Adrenal gland (tissue), 9 donors: ENCODE measurements at regions not wholly inside any gene's neighbourhood (a gene's known extent, or its start where the extent isn't known, plus 50 kb on each side); places are given as distances from the start of the nearest gene placed in this dataset.

ENCODE experiments used
- DNase-seq, 7 donors: peaks; one replicate each; pipeline ENCODE4 v3.0.0-alpha.2; 2019 to 2020
- H3K27ac ChIP-seq, 5 donors: fragments of 200-600 bp; sonication (generic) in 4 of 5; 1 replicate in 3 of 5; 2 replicates in 2 of 5; pipeline versions ENCODE4 v1.5.1 to v1.8.0; 2016 to 2020; ENCODE audit warnings: mild to moderate bottlenecking in 1 of 5
- H3K27me3 ChIP-seq: fragments of 200-600 bp; 2 replicates; pipeline ENCODE4 v1.8.0; 2021
- H3K36me3 ChIP-seq, 2 donors: fragments of 200-600 bp; replicated peaks in 1 of 2; 1 replicate in 1 of 2; 2 replicates in 1 of 2; pipeline versions ENCODE4 v1.5.1 to v1.8.0; 2018 to 2022
- H3K4me1 ChIP-seq, 2 donors: fragments of 200-600 bp; replicated peaks in 1 of 2; 1 replicate in 1 of 2; 2 replicates in 1 of 2; pipeline versions ENCODE4 v1.5.1 to v1.8.0; 2018 to 2021
- H3K4me3 ChIP-seq, 4 donors: fragments of 200-600 bp; sonication (generic) in 3 of 4; one replicate each; pipeline ENCODE4 v1.5.1; 2016 to 2018
- H3K9me3 ChIP-seq, 3 donors: fragments of 200-600 bp; sonication (generic) in 1 of 3; replicated peaks in 1 of 3; 1 replicate in 2 of 3; 2 replicates in 1 of 3; pipeline versions ENCODE4 v1.5.1 to v1.8.0; 2016 to 2021
- POLR2A ChIP-seq, 2 donors: fragments of 450-650 bp; IDR thresholded peaks; one replicate each; pipeline ENCODE4 v1.6.1; 2017; ENCODE audit warnings: antibody characterized with exemption in 2 of 2, mild to moderate bottlenecking in 2 of 2, moderate library complexity in 1 of 2
- WGBS, 4 donors: extraction: QIAGEN DNeasy Blood & Tissue Kit in 2 of 4; methylation state at CpG; one replicate each; pipeline versions ENCODE4 v1.1.5 to v1.1.7; 2013 to 2017; 5-methylcytosine and 5-hydroxymethylcytosine counted together
- intact Hi-C, 2 donors: fragments of 100-400 bp; cut with DNase I; formaldehyde crosslinking; loops; one replicate each; pipeline versions ENCODE4 v1.14.1 to v1.15.0; 2022 to 2023
- TF ChIP-seq, protein P1 (sequence below), 6 experiments: fragments of 450-650 bp in 4 of 6; fragments of 200-600 bp in 2 of 6; sonication (generic) in 1 of 6; IDR thresholded peaks; 1 replicate in 5 of 6; 2 replicates in 1 of 6; pipeline versions ENCODE4 v1.5.1 to v1.8.0; 2016 to 2021; ENCODE audit warnings: antibody characterized with exemption in 6 of 6, mild to moderate bottlenecking in 2 of 6, moderate library complexity in 1 of 6
- donor health status: healthy with polysubstance abuse.
- donor health status: Bipolar disorder and iron deficiency.
- donor health status: DM: yes; HTN: yes; CAD: no.
- donor health status: DM: no; HTN: no; CAD: no.
- donor health status: DM: no; HTN: no; CAD: no.

DNA sequence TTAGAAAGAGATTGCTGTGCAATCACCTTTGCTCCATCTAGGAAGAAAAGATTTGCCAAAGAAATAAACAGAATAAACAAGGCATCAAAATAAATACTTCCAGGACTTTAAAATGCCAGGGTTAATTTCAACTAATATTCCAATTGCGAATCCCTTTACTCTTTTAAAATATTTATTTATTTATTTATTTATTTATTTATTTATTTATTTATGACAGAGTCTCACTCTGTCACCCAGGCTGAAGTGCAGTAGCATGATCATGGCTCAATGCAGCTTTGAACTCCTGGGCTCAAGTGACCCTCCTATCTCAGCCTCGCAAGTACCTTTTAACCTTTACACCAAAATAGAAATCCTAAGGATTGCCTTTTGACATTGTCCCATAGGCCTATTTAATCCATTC is 191.1 kb downstream of the EDN1 start:
- Histone ChIP-seq H3K36me3 (no peaks in the 10 kb centered on the region), H3K27ac (no peak overlapping the region), H3K27me3 (no peaks in the 10 kb centered on the region), H3K4me3 (no peak overlapping the region), H3K4me1 (peaks cover 9 to 31% of the 10 kb centered on the region in 2 donors), H3K9me3 (no peaks in the 10 kb centered on the region)
- TF ChIP-seq, protein P1, sequence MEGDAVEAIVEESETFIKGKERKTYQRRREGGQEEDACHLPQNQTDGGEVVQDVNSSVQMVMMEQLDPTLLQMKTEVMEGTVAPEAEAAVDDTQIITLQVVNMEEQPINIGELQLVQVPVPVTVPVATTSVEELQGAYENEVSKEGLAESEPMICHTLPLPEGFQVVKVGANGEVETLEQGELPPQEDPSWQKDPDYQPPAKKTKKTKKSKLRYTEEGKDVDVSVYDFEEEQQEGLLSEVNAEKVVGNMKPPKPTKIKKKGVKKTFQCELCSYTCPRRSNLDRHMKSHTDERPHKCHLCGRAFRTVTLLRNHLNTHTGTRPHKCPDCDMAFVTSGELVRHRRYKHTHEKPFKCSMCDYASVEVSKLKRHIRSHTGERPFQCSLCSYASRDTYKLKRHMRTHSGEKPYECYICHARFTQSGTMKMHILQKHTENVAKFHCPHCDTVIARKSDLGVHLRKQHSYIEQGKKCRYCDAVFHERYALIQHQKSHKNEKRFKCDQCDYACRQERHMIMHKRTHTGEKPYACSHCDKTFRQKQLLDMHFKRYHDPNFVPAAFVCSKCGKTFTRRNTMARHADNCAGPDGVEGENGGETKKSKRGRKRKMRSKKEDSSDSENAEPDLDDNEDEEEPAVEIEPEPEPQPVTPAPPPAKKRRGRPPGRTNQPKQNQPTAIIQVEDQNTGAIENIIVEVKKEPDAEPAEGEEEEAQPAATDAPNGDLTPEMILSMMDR (IDR thresholded peaks at IDR 0.05) = no peak
- TF ChIP-seq POLR2A (IDR thresholded peaks at IDR 0.05) = no peak
- WGBS, 4 donors = 92 to 97% (median 94%) methylated on average over 2 of the region's 2 CpGs
- intact Hi-C loops = no loop called here
- DNase-seq = no peak

DNA sequence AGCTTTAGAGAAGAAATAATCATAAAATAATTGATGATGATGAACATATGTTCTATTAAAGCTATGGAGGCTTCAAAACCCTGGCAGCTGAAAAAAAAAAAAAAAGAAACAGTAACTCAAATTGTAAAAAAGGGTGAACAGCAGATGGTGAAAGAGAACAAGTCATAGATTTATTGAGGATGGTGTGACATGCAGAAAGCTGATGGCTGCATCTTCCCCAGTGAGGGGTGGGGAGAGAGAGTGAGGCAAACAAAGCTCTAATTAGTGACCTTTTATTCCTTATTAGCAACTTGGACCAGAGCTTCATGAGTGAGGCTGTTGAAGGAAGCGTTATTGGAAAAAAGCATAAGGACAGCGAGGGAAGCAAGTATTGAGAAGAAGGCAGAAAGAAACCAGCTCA is 191.7 kb downstream of the EDN1 start:
- no peak overlapping the region for H3K27ac ChIP-seq
- no peak for DNase-seq
- 95 to 98% (median 97%) methylated on average over 2 of the region's 2 CpGs for WGBS, 4 donors
- H3K27me3 ChIP-seq = no peaks in the 10 kb centered on the region
- intact Hi-C loops = no loop called here
- TF ChIP-seq, protein P1 (IDR thresholded peaks at IDR 0.05) = no peak
- TF ChIP-seq POLR2A (IDR thresholded peaks at IDR 0.05) = no peak
- peaks cover 9 to 26% of the 10 kb centered on the region in 2 donors for H3K4me1 ChIP-seq
- no peak overlapping the region for H3K4me3 ChIP-seq
- no peaks in the 10 kb centered on the region for H3K36me3 ChIP-seq
- no peaks in the 10 kb centered on the region for H3K9me3 ChIP-seq

DNA sequence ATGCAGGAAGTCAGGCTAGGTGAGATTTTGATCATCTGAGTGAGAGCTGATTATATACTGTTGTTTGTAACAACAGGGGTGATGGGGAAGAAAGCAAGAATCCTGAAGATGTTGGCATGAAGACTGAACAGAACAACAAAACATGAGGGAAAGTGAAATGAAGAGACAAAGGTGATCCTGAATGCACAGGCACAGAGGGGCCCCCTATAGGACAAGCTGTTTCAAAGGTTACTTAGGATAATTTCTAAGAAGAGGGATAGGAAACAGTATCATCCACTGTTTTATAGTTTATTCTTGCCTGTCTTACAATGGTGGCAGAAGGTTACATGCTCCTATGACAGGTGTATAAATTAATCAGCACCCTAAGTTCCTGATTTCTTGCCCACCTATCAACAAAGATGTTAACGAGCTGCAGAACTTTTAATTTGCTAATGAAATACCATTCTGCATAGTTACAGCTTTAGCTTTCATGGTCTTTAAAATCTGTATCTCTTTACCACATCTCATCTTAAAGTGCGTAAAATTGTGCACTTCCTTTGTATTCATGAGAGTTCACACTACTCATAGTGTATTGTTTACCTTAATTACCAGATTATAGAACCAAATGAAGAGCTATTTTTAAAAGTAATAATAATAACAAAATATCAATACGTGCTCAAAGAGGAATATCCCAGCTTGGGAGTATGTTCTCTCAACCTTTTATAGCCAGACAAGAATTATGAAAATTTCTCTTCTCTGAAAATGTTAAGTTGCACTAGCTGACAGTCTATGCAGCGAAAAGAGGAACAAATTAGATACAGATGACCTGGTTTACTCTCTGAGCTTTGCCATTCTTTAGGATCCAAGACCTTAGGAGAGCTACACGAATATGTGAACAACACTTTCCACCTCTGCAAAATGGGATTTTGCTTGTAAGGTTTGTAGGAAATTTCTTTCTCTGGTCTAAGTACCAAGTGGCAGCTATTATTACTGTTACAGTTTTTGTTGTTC is 192.5 kb downstream of the EDN1 start:
- no peak for TF ChIP-seq POLR2A (IDR thresholded peaks at IDR 0.05)
- TF ChIP-seq, protein P1 (IDR thresholded peaks at IDR 0.05) = no peak
- 86 to 91% (median 90%) methylated on average over 5 of the region's 5 CpGs for WGBS, 4 donors
- H3K27ac ChIP-seq = no peak overlapping the region
- H3K4me3 ChIP-seq = no peak overlapping the region
- intact Hi-C loops = no loop called here
- no peaks in the 10 kb centered on the region for H3K27me3 ChIP-seq
- peaks cover 8 to 22% of the 10 kb centered on the region in 2 donors for H3K4me1 ChIP-seq
- DNase-seq = no peak
- H3K36me3 ChIP-seq = no peaks in the 10 kb centered on the region
- no peaks in the 10 kb centered on the region for H3K9me3 ChIP-seq

DNA sequence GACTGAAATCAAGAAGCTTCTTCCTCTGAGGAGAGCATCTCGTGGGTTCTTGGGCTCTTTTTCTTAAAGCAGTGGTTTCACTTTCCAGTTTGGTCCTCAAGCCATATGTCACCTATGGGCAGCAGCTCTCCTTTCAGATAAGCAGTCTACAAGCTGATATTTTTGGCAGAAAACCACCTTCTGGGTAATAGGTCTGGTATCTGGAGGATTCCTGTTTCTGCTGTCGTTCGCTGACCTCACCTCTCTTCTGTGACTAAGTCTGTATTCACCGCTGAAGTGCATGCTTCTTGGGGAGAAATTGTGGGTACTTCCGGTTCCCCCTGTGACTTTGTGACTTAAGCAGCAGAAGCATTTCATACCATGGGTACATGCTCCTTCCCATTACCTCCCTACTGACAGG is 193.6 kb downstream of the EDN1 start:
- Histone ChIP-seq H3K36me3 (no peaks in the 10 kb centered on the region), H3K27ac (peak overlapping the region in 2 of 5 donors; percentile 18 to 28), H3K4me3 (no peak overlapping the region), H3K4me1 (peaks cover 0 to 16% of the 10 kb centered on the region in 2 donors), H3K9me3 (no peaks in the 10 kb centered on the region), H3K27me3 (no peaks in the 10 kb centered on the region)
- intact Hi-C loops = no loop called here
- TF ChIP-seq, protein P1 (IDR thresholded peaks at IDR 0.05) = no peak
- TF ChIP-seq POLR2A (IDR thresholded peaks at IDR 0.05) = no peak
- DNase-seq = peak in 5 of 7 donors; percentile 33 to 58 (median 52)
- WGBS, 4 donors = 24 to 47% (median 31%) methylated on average over 5 of the region's 5 CpGs
